Transverse colon (tissue), 4 donors: ENCODE measurements at regions not wholly inside any gene's neighbourhood (a gene's known extent, or its start where the extent isn't known, plus 50 kb on each side); places are given as distances from the start of the nearest gene placed in this dataset.

ENCODE experiments used
- DNase-seq: peaks from one replicate; pipeline ENCODE4 v3.0.0-alpha.2; 2019
- H3K27ac ChIP-seq, 4 donors: fragments of 200-600 bp; sonication (generic); 2 replicates each; pipeline ENCODE4 v1.5.1; 2016 to 2018; ENCODE audit warnings: inconsistent platforms in 4 of 4
- H3K27me3 ChIP-seq: fragments of 200-600 bp; sonication (generic); 2 replicates; pipeline ENCODE4 v1.5.1; 2017; ENCODE audit warnings: inconsistent platforms
- H3K36me3 ChIP-seq, 4 donors: fragments of 200-600 bp; sonication (generic); 2 replicates each; pipeline ENCODE4 v1.5.1; 2017 to 2019; ENCODE audit warnings: inconsistent platforms in 4 of 4
- H3K4me1 ChIP-seq, 4 donors: fragments of 200-600 bp; sonication (generic); 2 replicates each; pipeline ENCODE4 v1.5.1; 2017 to 2020; ENCODE audit warnings: inconsistent platforms in 4 of 4
- H3K4me3 ChIP-seq, 4 donors: fragments of 200-600 bp; sonication (generic); 1 replicate in 1 of 4; 2 replicates in 3 of 4; pipeline versions ENCODE4 v1.5.1 to v1.6.1; 2017 to 2019; ENCODE audit warnings: inconsistent platforms in 4 of 4
- H3K9me3 ChIP-seq, 2 donors: fragments of 200-600 bp; sonication (generic); 2 replicates each; pipeline ENCODE4 v1.5.1; 2017 to 2019; ENCODE audit warnings: inconsistent platforms in 2 of 2
- EP300 ChIP-seq: sonication (generic); formaldehyde crosslinking; IDR thresholded peaks from one replicate; pipeline ENCODE4 v1.6.1; 2017; ENCODE audit warnings: antibody characterized with exemption, low read depth
- POLR2A ChIP-seq: fragments of 450-650 bp; IDR thresholded peaks from one replicate; pipeline ENCODE4 v1.6.1; 2016; ENCODE audit warnings: antibody characterized with exemption, mild to moderate bottlenecking, moderate library complexity
- POLR2AphosphoS5 ChIP-seq, 3 donors: sonication (generic); formaldehyde crosslinking; IDR thresholded peaks; one replicate each; pipeline ENCODE4 v1.6.1; 2016; ENCODE audit warnings: antibody characterized with exemption in 3 of 3
- WGBS, 2 donors: methylation state at CpG; one replicate each; pipeline ENCODE4 v1.1.5; 2018; ENCODE audit warnings: low coverage in 1 of 2; 5-methylcytosine and 5-hydroxymethylcytosine counted together
- in situ Hi-C, 4 donors: fragments of 200-750 bp; cut with MboI; loops; one replicate each; pipeline versions ENCODE4 v1.15.0 to v1.15.1; 2017; ENCODE audit warnings: low sequenced_read_pairs in 3 of 4, low pct_ligation_motif_present in 1 of 4, low pct_unique_long_range_greater_than_20kb in 1 of 4
- intact Hi-C: fragments of 100-400 bp; cut with DNase I; formaldehyde crosslinking; loops from one replicate; pipeline ENCODE4 v1.15.1; 2023; ENCODE audit warnings: low total_unique reads
- TF ChIP-seq, protein P1 (sequence below), 5 experiments: fragments of 200-600 bp in 3 of 5; fragments of 450-650 bp in 2 of 5; sonication (generic) in 3 of 5; IDR thresholded peaks; 1 replicate in 2 of 5; 2 replicates in 3 of 5; pipeline ENCODE4 v1.5.1; 2016 to 2017; ENCODE audit warnings: antibody characterized with exemption in 5 of 5, inconsistent platforms in 3 of 5, mild to moderate bottlenecking in 2 of 5, moderate library complexity in 1 of 5

- DNase-seq, result no peak
- in situ Hi-C loops (loop anchor here (10.0 to 25.0 kb wide), 3 partner anchors 399 to 1026 kb away; no protein-coding TSS in a partner anchor), intact Hi-C loops (no loop called here)
- 72 to 78% methylated on average over 8 of the region's 8 CpGs for WGBS, 2 donors
- no peaks in the 10 kb centered on the region for H3K9me3 ChIP-seq
- no peaks in the 10 kb centered on the region for H3K36me3 ChIP-seq
- H3K27ac ChIP-seq, result no peak overlapping the region
- no peaks in the 10 kb centered on the region for H3K4me1 ChIP-seq
- H3K4me3 ChIP-seq, result no peak overlapping the region
- H3K27me3 ChIP-seq, result no peaks in the 10 kb centered on the region
- TF ChIP-seq, protein P1, sequence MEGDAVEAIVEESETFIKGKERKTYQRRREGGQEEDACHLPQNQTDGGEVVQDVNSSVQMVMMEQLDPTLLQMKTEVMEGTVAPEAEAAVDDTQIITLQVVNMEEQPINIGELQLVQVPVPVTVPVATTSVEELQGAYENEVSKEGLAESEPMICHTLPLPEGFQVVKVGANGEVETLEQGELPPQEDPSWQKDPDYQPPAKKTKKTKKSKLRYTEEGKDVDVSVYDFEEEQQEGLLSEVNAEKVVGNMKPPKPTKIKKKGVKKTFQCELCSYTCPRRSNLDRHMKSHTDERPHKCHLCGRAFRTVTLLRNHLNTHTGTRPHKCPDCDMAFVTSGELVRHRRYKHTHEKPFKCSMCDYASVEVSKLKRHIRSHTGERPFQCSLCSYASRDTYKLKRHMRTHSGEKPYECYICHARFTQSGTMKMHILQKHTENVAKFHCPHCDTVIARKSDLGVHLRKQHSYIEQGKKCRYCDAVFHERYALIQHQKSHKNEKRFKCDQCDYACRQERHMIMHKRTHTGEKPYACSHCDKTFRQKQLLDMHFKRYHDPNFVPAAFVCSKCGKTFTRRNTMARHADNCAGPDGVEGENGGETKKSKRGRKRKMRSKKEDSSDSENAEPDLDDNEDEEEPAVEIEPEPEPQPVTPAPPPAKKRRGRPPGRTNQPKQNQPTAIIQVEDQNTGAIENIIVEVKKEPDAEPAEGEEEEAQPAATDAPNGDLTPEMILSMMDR (IDR thresholded peaks at IDR 0.05), result no peak
- TF ChIP-seq POLR2AphosphoS5 (IDR thresholded peaks at IDR 0.05), result no peak
- TF ChIP-seq EP300, result no peak
- TF ChIP-seq POLR2A, result no peak
Measured at GRCh38 chr10:107813451-107814162, 649.1 kb upstream of the SORCS1 start.

DNA sequence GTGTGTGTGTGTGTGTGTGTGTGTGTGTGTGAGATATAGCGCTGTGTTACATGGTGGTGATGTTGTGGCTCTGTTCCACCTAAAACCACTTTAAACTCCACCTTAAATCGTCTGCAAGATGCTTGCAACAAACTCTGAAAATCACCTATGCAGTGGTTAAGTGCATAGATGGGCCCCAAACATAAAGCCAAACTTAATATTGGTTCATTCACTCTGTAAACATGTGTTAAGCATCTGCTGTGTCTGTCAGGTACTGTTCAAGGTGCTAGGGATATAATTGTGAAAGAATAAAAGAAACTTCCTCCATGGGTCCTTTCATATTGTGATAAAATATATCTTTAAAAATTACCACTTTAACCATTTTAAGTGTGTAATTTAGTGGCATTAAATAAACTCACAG lies 645.4 kb upstream of the SORCS1 start:
- intact Hi-C loops (no loop called here), in situ Hi-C loops (loop anchor here (10.0 to 25.0 kb wide), 3 partner anchors 395 to 1023 kb away; no protein-coding TSS in a partner anchor)
- TF ChIP-seq, protein P1 (IDR thresholded peaks at IDR 0.05), result no peak
- TF ChIP-seq EP300 (no peak), POLR2A (no peak), POLR2AphosphoS5 (IDR thresholded peaks at IDR 0.05) (no peak)
- H3K27me3 ChIP-seq, result no peaks in the 10 kb centered on the region
- no peaks in the 10 kb centered on the region for H3K4me1 ChIP-seq
- H3K36me3 ChIP-seq, result no peaks in the 10 kb centered on the region
- 65 to 71% methylated on average over 2 of the region's 2 CpGs for WGBS, 2 donors
- no peaks in the 10 kb centered on the region for H3K9me3 ChIP-seq
- DNase-seq, result no peak
- H3K4me3 ChIP-seq, result no peak overlapping the region
- no peak overlapping the region for H3K27ac ChIP-seq

- Histone ChIP-seq H3K4me3 (no peak overlapping the region), H3K9me3 (no peaks in the 10 kb centered on the region), H3K36me3 (no peaks in the 10 kb centered on the region), H3K27me3 (no peaks in the 10 kb centered on the region), H3K27ac (no peak overlapping the region), H3K4me1 (no peaks in the 10 kb centered on the region)
- DNase-seq, result no peak
- intact Hi-C loops, result no loop called here
- 77 to 100% methylated on average over 2 to 5 of the region's 5 CpGs for WGBS, 2 donors
- in situ Hi-C loops, result loop anchor here in 1 of 4 donors (25.0 kb wide), 1 partner anchor 1021 kb away; no protein-coding TSS in a partner anchor
- TF ChIP-seq EP300 (no peak), POLR2A (no peak), POLR2AphosphoS5 (IDR thresholded peaks at IDR 0.05) (no peak)
- TF ChIP-seq, protein P1 (IDR thresholded peaks at IDR 0.05), result no peak
Measured at GRCh38 chr10:107807836-107808235, 643.3 kb upstream of the SORCS1 start.

DNA sequence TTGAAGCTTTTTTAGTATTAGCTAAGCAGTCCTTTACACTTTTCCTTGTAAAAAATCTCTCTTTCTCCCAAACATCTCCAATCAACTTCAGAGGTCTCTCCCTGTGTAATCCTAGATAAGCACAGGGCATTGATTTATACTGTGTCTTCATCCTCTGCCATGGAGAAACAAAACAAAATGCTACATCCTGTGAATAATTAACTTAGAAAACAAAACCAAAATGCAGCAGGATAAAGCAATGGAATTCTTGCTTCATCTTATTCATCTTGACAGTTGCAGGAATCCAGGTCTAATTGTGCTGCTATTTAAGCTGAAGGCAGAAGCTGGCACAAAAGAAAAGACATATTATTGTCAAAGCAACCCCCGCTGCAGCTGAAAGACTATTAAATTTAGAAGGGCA lies 641.5 kb upstream of the SORCS1 start:
- H3K36me3 ChIP-seq, result no peaks in the 10 kb centered on the region
- no peaks in the 10 kb centered on the region for H3K27me3 ChIP-seq
- in situ Hi-C loops, result loop anchor here in 1 of 4 donors (25.0 kb wide), 1 partner anchor 1019 kb away; no protein-coding TSS in a partner anchor
- no peaks in the 10 kb centered on the region for H3K4me1 ChIP-seq
- no peak for TF ChIP-seq EP300
- TF ChIP-seq POLR2AphosphoS5 (IDR thresholded peaks at IDR 0.05), result no peak
- TF ChIP-seq, protein P1 (IDR thresholded peaks at IDR 0.05), result no peak
- intact Hi-C loops, result no loop called here
- no peak overlapping the region for H3K4me3 ChIP-seq
- 74 to 100% methylated on average over 1 of the region's 1 CpG for WGBS, 2 donors
- H3K27ac ChIP-seq, result no peak overlapping the region
- no peaks in the 10 kb centered on the region for H3K9me3 ChIP-seq
- DNase-seq, result no peak
